DND-41 (cell line): ENCODE measurements at regions not wholly inside any gene's neighbourhood (a gene's known extent, or its start where the extent isn't known, plus 50 kb on each side); places are given as distances from the start of the nearest gene placed in this dataset.

ENCODE experiments used
- ATAC-seq: fragments of 200-7000 bp; cut with Tn5 transposase; 3 replicates; pipeline ENCODE4 v1.9.1; 2021; ENCODE audit warnings: low read depth; ENCODE audit not compliant: insufficient read depth
- DNase-seq: peaks from one replicate; pipeline ENCODE4 v3.0.0-alpha.2; 2020
- H2AFZ ChIP-seq: 2 replicates; pipeline ENCODE4 v1.6.0; 2012; ENCODE audit warnings: low read depth, low read length
- H3K27ac ChIP-seq: 2 replicates; pipeline ENCODE4 v1.5.1; 2012; ENCODE audit warnings: low read length, inconsistent platforms
- H3K27me3 ChIP-seq: fragments of 200-600 bp; sonication (generic); 2 replicates; pipeline ENCODE4 v1.6.0; 2012; ENCODE audit warnings: low read length, mild to moderate bottlenecking, inconsistent platforms; ENCODE audit not compliant: insufficient read depth, poor library complexity
- H3K36me3 ChIP-seq: 2 replicates; pipeline ENCODE4 v1.5.1; 2012; ENCODE audit warnings: low read length, inconsistent platforms; ENCODE audit not compliant: insufficient read depth
- H3K4me1 ChIP-seq: 2 replicates; pipeline ENCODE4 v1.5.1; 2012; ENCODE audit warnings: mild to moderate bottlenecking, low read length; ENCODE audit not compliant: insufficient read depth
- H3K4me2 ChIP-seq: 2 replicates; pipeline ENCODE4 v1.6.0; 2012; ENCODE audit warnings: mild to moderate bottlenecking, moderate library complexity, low read length, inconsistent platforms; ENCODE audit not compliant: insufficient read depth
- H3K4me3 ChIP-seq, 2 experiments: fragments of 200-600 bp in 1 of 2; shearing (Covaris generic) in 1 of 2; 2 replicates each; pipeline ENCODE4 v1.5.1; 2012 to 2016; ENCODE audit warnings: inconsistent platforms in 2 of 2, low read length in 2 of 2, mild to moderate bottlenecking in 2 of 2, low read depth in 1 of 2, moderate library complexity in 1 of 2
- H3K79me2 ChIP-seq: 2 replicates; pipeline ENCODE4 v1.6.0; 2012; ENCODE audit warnings: low read length, inconsistent platforms; ENCODE audit not compliant: insufficient read depth
- H3K9ac ChIP-seq: 2 replicates; pipeline ENCODE4 v1.6.0; 2012; ENCODE audit warnings: low read depth, mild to moderate bottlenecking, inconsistent platforms, low read length, moderate library complexity
- H3K9me3 ChIP-seq: 2 replicates; pipeline ENCODE4 v1.5.1; 2012; ENCODE audit warnings: low read length, moderate library complexity, mild to moderate bottlenecking, inconsistent platforms; ENCODE audit not compliant: insufficient read depth, severe bottlenecking
- H4K20me1 ChIP-seq: 2 replicates; pipeline ENCODE4 v1.6.0; 2012; ENCODE audit warnings: low read length; ENCODE audit not compliant: insufficient read depth
- EZH2 ChIP-seq: IDR thresholded peaks from 3 replicates; pipeline ENCODE4 v1.6.1; 2012; ENCODE audit warnings: borderline replicate concordance, low read depth, mild to moderate bottlenecking, moderate library complexity, low read length, inconsistent platforms; ENCODE audit not compliant: severe bottlenecking
- TF ChIP-seq, protein P1 (sequence below): IDR thresholded peaks from 2 replicates; pipeline ENCODE4 v1.5.1; 2012; ENCODE audit warnings: borderline replicate concordance, low read length, moderate library complexity, mild to moderate bottlenecking; ENCODE audit not compliant: poor library complexity, severe bottlenecking; ENCODE audit errors: extremely low read depth

DNA sequence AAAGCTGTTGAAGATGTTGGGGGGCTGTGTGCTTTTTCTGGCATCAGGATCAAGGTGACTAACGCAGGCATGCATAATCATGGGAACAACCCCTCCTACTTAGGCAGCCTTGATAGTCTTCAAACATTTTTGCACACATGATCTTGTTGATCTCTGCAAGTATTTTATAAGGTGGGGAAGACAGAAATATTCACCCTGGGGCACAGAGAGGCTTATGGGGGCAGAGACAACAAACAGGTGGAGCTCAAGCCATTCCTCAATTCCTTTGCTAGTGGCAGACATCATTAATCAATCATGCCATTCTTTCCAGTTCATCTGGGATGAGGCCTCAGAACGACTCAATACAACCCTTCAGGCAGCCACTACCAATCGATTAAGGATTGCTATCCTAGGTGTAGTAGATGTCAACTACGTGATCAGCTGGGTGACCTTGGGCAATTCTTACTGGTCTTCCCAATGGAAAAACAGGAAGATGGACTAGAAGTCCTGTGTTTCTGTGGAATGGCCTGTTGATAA, 110.3 kb upstream of the SMAD3 start:
- DNase-seq (no peak), ATAC-seq (no peak)
- TF ChIP-seq, protein P1, sequence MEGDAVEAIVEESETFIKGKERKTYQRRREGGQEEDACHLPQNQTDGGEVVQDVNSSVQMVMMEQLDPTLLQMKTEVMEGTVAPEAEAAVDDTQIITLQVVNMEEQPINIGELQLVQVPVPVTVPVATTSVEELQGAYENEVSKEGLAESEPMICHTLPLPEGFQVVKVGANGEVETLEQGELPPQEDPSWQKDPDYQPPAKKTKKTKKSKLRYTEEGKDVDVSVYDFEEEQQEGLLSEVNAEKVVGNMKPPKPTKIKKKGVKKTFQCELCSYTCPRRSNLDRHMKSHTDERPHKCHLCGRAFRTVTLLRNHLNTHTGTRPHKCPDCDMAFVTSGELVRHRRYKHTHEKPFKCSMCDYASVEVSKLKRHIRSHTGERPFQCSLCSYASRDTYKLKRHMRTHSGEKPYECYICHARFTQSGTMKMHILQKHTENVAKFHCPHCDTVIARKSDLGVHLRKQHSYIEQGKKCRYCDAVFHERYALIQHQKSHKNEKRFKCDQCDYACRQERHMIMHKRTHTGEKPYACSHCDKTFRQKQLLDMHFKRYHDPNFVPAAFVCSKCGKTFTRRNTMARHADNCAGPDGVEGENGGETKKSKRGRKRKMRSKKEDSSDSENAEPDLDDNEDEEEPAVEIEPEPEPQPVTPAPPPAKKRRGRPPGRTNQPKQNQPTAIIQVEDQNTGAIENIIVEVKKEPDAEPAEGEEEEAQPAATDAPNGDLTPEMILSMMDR: no peak
- TF ChIP-seq EZH2: no peak
- H3K4me2 ChIP-seq: no peak overlapping the region
- no peak overlapping the region for H3K4me3 ChIP-seq
- no peak overlapping the region for H2AFZ ChIP-seq
- no peaks in the 10 kb centered on the region for H3K4me1 ChIP-seq
- no peaks in the 10 kb centered on the region for H3K79me2 ChIP-seq
- H3K36me3 ChIP-seq: no peaks in the 10 kb centered on the region
- no peak overlapping the region for H3K27ac ChIP-seq
- H4K20me1 ChIP-seq: no peaks in the 10 kb centered on the region
- no peak overlapping the region for H3K9ac ChIP-seq
- H3K9me3 ChIP-seq: no peaks in the 10 kb centered on the region
- H3K27me3 ChIP-seq: peaks cover 3% of the 10 kb centered on the region

DNA sequence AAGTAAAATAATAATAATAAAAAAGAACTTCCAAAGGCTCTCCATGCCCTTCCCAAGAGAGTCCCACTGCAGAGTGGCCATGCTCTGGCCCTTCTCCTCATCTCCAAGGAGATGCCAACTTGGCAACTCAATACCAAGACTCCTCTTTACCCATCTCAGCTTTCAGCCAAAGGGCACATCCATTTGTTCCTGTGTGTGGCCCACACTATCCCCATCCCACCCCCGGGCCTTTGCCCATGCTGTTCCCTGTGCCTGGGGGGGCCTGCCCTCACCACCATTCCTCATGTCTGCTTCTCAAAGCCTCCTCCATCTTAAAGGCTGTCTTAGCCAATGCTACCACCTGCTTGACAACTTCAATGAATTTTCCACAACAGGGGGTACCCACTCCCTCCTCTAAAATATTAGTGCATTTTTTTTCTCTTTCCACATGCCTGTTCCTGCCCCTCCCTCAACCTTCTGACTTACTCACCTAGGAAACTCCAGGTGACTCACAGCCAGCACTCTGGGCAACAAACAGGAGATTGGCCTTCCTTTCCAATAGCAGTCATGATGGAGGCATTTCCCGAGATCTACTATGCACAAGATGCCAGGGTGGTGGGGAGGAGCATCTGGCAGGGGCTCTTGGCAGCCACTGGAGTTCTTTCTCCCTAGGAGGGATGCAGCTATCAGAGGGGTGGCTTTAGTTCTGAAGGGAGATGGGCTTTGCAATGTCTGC, 109.4 kb upstream of the SMAD3 start:
- DNase-seq (no peak), ATAC-seq (no peak)
- Histone ChIP-seq H3K4me3 (no peak overlapping the region), H3K36me3 (no peaks in the 10 kb centered on the region), H3K27me3 (peaks cover 3% of the 10 kb centered on the region), H3K4me1 (no peaks in the 10 kb centered on the region), H3K9me3 (no peaks in the 10 kb centered on the region), H3K9ac (no peak overlapping the region), H3K27ac (no peak overlapping the region), H4K20me1 (no peaks in the 10 kb centered on the region), H3K79me2 (no peaks in the 10 kb centered on the region), H3K4me2 (no peak overlapping the region), H2AFZ (no peak overlapping the region)
- TF ChIP-seq, protein P1: no peak
- no peak for TF ChIP-seq EZH2

DNA sequence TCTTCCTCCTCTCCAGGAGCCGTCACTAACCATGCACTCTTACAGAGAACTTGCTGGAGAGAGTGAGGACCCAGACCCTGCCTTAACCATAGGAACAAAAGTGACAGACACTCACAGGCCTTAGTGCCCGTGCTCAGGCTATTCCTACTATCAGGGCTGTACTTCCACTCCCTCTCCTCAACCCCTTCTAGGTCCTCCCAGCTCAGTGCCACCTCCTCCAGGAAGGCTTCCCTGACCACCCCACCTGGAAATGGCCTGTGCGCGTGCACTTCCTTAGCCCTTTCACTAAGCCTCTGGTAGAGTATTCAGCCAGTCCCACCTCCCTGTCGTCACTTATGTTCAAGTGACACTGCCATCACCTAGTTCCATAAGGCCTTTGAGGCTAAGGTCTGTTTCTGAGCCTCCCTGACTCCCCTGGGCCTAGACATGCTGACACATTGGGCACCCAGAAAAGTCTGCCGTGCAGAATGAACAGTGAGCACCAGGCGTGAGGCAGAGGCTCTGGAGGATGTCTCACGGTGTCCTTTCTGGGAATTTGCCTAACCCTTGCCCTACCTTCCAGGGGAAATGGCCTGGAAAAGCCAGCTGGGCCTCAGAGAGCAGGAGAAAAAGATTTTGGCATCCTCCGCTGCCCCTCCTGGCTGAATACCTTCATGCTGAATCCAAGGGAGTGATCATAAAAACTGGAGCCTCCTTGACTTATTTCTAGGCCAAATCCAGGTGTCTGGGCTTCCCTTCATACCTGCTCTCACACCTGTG, 108.6 kb upstream of the SMAD3 start:
- H3K79me2 ChIP-seq: no peaks in the 10 kb centered on the region
- H2AFZ ChIP-seq: no peak overlapping the region
- H4K20me1 ChIP-seq: no peaks in the 10 kb centered on the region
- no peak overlapping the region for H3K27ac ChIP-seq
- no peak for TF ChIP-seq EZH2
- TF ChIP-seq, protein P1: no peak
- no peaks in the 10 kb centered on the region for H3K4me1 ChIP-seq
- ATAC-seq (no peak), DNase-seq (no peak)
- H3K27me3 ChIP-seq: peaks cover under 1% of the 10 kb centered on the region
- H3K9ac ChIP-seq: no peak overlapping the region
- H3K4me2 ChIP-seq: no peak overlapping the region
- H3K9me3 ChIP-seq: no peaks in the 10 kb centered on the region
- no peak overlapping the region for H3K4me3 ChIP-seq
- no peaks in the 10 kb centered on the region for H3K36me3 ChIP-seq
